ENCODE measurements at regions not wholly inside any gene's neighbourhood (a gene's known extent, or its start where the extent isn't known, plus 50 kb on each side); places are given as distances from the start of the nearest gene placed in this dataset.
A peak's percentile ranks its signal among the peaks of the same experiment; 100 is the strongest.
"Not testable (repeated sequence)": the region's sequence is repeated elsewhere in the genome, so short reads cannot be mapped to it uniquely, and the experiment has no call there.

DNA sequence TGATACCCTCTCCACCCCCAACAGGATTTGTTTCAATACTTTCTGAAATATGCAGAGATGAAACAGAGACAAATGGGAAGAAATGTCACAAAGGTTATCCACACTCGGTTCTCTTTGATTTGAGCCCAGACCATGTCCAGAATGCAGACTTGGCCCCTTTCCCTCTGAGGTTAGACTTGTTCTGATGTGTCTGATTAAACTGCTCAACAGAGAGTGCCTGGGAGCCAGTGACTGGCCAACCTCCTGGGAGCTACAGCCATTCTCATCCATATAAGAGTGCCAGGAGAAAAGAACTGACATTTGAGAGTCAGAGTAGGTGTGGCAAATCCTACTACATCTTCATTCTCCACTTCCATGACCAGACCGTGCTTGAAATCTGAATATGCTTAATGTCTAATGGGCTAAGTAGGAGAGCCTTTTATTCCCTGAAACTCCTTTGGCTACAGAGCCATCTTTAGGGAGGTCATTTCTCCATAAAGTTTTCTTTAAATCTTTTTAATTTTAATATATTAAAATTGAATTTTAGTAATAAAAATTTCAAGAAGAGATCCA, 201.4 kb downstream of the BLID start:
- H3K27me3 Mint-ChIP-seq = no peaks in the 10 kb centered on the region
- H3K4me1 Mint-ChIP-seq = no peaks in the 10 kb centered on the region
- no peak for ATAC-seq (ENCODE audit: low read depth)
- H3K4me3 Mint-ChIP-seq = no peak overlapping the region
- intact Hi-C loops (cut with micrococcal nuclease) = no loop called here
- no peak overlapping the region for H3K27ac Mint-ChIP-seq
- DNase-seq = no peak
- H3K36me3 Mint-ChIP-seq (ENCODE audit: low read depth) = no peaks in the 10 kb centered on the region
- H3K9me3 Mint-ChIP-seq = no peaks in the 10 kb centered on the region
- CTCF ChIA-PET = no interaction called here
- TF ChIP-seq, protein P1, sequence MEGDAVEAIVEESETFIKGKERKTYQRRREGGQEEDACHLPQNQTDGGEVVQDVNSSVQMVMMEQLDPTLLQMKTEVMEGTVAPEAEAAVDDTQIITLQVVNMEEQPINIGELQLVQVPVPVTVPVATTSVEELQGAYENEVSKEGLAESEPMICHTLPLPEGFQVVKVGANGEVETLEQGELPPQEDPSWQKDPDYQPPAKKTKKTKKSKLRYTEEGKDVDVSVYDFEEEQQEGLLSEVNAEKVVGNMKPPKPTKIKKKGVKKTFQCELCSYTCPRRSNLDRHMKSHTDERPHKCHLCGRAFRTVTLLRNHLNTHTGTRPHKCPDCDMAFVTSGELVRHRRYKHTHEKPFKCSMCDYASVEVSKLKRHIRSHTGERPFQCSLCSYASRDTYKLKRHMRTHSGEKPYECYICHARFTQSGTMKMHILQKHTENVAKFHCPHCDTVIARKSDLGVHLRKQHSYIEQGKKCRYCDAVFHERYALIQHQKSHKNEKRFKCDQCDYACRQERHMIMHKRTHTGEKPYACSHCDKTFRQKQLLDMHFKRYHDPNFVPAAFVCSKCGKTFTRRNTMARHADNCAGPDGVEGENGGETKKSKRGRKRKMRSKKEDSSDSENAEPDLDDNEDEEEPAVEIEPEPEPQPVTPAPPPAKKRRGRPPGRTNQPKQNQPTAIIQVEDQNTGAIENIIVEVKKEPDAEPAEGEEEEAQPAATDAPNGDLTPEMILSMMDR (IDR thresholded peaks at IDR 0.05) = no peak
- POLR2A ChIA-PET = no interaction called here

DNA sequence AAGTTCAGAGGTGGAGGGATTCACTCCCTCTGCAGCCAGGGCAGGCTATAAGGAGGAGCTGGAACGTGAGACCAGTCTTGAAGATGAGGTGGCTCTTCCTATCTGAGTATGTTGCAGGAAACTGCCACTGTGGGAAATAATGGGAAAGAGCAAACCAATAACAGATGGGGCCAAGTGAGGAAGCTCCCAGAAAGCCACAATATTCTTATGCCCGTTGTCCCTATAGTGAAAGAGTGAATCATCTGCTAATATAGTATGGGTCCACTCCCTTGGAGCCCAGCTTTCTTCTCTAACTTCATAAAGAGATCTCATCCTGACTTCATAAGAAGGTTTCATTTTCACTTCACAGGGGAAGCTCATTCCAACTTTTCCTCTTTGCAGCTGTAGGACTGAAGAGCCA, 206.4 kb downstream of the BLID start:
- Mint-ChIP-seq H3K36me3 (ENCODE audit: low read depth) (no peaks in the 10 kb centered on the region), H3K27me3 (no peaks in the 10 kb centered on the region), H3K27ac (no peak overlapping the region), H3K9me3 (no peaks in the 10 kb centered on the region), H3K4me3 (no peak overlapping the region), H3K4me1 (peaks cover 6% of the 10 kb centered on the region)
- POLR2A ChIA-PET = no interaction called here
- ATAC-seq (ENCODE audit: low read depth) (no peak), DNase-seq (no peak)
- intact Hi-C loops (cut with micrococcal nuclease) = no loop called here
- CTCF ChIA-PET = no interaction called here
- TF ChIP-seq, protein P1 (IDR thresholded peaks at IDR 0.05) = no peak

DNA sequence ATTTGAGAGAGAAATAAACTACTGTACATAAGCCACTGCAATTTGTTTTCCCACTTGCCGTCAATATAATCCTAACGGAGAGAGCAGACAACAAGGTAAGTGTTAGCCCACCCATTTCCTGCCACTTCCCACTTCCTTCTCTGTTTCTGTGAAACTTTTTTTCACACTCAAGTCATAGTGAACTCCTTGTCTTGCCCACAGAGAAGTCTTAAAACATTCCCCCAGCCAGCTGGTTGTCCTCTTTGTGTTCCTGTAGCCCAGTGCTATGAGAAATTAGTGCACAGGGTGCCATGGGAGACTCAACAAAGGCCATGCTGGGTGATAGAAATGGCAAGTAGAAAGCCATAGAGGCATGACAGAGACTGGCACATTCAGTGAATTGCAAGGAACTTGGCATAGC, 208.6 kb downstream of the BLID start:
- H3K27ac Mint-ChIP-seq = no peak overlapping the region
- no peaks in the 10 kb centered on the region for H3K27me3 Mint-ChIP-seq
- peaks cover 15% of the 10 kb centered on the region for H3K4me1 Mint-ChIP-seq
- H3K4me3 Mint-ChIP-seq = no peak overlapping the region
- no peaks in the 10 kb centered on the region for H3K9me3 Mint-ChIP-seq
- TF ChIP-seq, protein P1 (IDR thresholded peaks at IDR 0.05) = no peak
- no peaks in the 10 kb centered on the region for H3K36me3 Mint-ChIP-seq (ENCODE audit: low read depth)
- no peak for ATAC-seq (ENCODE audit: low read depth)
- ChIA-PET POLR2A (no interaction called here), CTCF (no interaction called here)
- intact Hi-C loops (cut with micrococcal nuclease) = no loop called here
- DNase-seq = no peak

DNA sequence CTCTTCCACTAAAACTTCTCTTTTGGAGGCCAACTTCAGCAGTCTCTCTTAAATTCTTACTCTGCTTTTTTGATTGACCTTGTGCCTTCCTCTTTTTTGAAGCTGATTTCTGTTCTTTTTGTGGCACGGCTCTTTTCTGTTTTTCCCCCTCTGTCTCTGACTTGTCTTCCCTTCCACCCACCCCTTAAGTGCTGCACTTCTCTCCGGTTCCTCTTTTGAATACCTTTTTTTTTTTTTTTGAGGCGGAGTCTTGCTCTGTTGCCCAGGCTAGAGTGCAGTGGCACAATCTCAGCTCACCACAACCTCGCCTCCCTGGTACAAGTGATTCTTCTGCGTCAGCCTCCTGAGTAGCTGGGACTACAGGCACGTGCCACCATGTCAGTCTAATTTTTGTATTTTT, 211.9 kb downstream of the BLID start:
- CTCF ChIA-PET = no interaction called here
- H3K9me3 Mint-ChIP-seq = no peaks in the 10 kb centered on the region
- no peaks in the 10 kb centered on the region for H3K36me3 Mint-ChIP-seq (ENCODE audit: low read depth)
- peak overlapping the region; percentile 2 for H3K4me3 Mint-ChIP-seq
- POLR2A ChIA-PET = no interaction called here
- ATAC-seq (ENCODE audit: low read depth) = peak; percentile 69
- TF ChIP-seq, protein P1 (IDR thresholded peaks at IDR 0.05) = no peak
- H3K27ac Mint-ChIP-seq = peak overlapping the region; percentile 30
- no peak for DNase-seq
- intact Hi-C loops (cut with micrococcal nuclease) = no loop called here
- H3K27me3 Mint-ChIP-seq = peaks cover 3% of the 10 kb centered on the region
- peaks cover 15% of the 10 kb centered on the region for H3K4me1 Mint-ChIP-seq

DNA sequence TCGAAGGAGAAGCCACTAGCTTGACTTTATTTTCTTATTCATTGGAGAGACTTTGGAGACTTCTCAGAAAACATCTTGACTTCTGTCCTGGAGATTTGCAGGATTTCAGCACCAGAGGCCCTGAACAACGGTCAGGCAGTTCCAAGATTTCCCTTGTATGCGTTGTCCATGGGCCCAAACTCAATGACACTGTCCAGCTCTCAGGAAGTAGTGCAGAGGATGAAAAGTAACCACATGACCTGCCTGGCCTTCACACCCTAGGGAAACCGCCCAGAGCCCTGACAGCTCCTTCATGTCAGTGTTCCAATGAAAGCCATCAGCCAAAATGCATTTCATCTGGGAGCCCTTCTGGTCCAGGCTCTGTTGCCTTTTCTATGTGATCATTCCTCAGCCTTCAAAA, 214.1 kb downstream of the BLID start:
- no peak overlapping the region for H3K4me3 Mint-ChIP-seq
- POLR2A ChIA-PET = no interaction called here
- no peak for DNase-seq

DNA sequence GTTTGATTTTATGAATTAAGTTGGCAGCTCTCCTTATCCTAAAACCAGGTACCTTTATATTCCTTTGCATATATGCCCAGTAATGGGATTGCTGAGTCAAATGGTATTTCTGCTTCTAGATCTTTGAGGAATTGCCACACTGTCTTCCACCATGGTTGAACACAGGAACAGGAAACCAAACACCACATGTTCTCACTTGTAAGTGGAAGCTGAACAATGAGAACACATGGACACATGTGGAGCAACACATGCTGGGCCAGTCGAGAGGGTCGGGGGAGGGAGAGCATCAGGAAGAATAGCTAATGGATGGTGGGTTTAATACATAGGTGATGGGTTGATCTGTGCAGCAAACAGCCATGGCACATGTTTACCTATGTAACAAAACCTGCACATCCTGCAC, 214.6 kb downstream of the BLID start:
- H3K9me3 Mint-ChIP-seq; H3K4me3 Mint-ChIP-seq; H3K36me3 Mint-ChIP-seq (ENCODE audit: low read depth); POLR2A ChIA-PET; intact Hi-C loops (cut with micrococcal nuclease); ATAC-seq (ENCODE audit: low read depth); H3K27me3 Mint-ChIP-seq; CTCF ChIA-PET; DNase-seq; H3K27ac Mint-ChIP-seq: not testable (repeated sequence)
- H3K4me1 Mint-ChIP-seq = peaks cover 11% of the 10 kb centered on the region

More for the DNA sequence above, 214.1 kb downstream of the BLID start:
- no peak for ATAC-seq (ENCODE audit: low read depth)
- peaks cover 7% of the 10 kb centered on the region for H3K27me3 Mint-ChIP-seq
- CTCF ChIA-PET = no interaction called here
- no peaks in the 10 kb centered on the region for H3K36me3 Mint-ChIP-seq (ENCODE audit: low read depth)
- TF ChIP-seq, protein P1 (IDR thresholded peaks at IDR 0.05) = no peak
- intact Hi-C loops (cut with micrococcal nuclease) = no loop called here
- peaks cover 11% of the 10 kb centered on the region for H3K4me1 Mint-ChIP-seq
- H3K9me3 Mint-ChIP-seq = no peaks in the 10 kb centered on the region
- H3K27ac Mint-ChIP-seq = no peak overlapping the region
